K562 (cell line): ENCODE measurements at regions not wholly inside any gene's neighbourhood (a gene's known extent, or its start where the extent isn't known, plus 50 kb on each side); places are given as distances from the start of the nearest gene placed in this dataset.

Experiments used
- JUND ChIP-seq, 2 experiments: IDR thresholded peaks; 2 replicates in 1 of 2; 3 replicates in 1 of 2; pipeline ENCODE4 v1.6.1; 2011; ENCODE audit warnings: borderline replicate concordance in 2 of 2, low read depth in 2 of 2, low read length in 2 of 2, improper control_type of control experiment in 1 of 2, missing biosample characterization in 1 of 2, missing genetic modification characterization in 1 of 2, missing genetic modification reagents in 1 of 2
- TF ChIP-seq, protein P1 (sequence below), 2 experiments: fragments of 450-650 bp; formaldehyde crosslinking in 1 of 2; IDR thresholded peaks; 2 replicates each; pipeline versions ENCODE4 v1.4.0 to v1.6.1; 2014 to 2020; ENCODE audit warnings: mild to moderate bottlenecking in 2 of 2, borderline replicate concordance in 1 of 2, low read depth in 1 of 2

DNA sequence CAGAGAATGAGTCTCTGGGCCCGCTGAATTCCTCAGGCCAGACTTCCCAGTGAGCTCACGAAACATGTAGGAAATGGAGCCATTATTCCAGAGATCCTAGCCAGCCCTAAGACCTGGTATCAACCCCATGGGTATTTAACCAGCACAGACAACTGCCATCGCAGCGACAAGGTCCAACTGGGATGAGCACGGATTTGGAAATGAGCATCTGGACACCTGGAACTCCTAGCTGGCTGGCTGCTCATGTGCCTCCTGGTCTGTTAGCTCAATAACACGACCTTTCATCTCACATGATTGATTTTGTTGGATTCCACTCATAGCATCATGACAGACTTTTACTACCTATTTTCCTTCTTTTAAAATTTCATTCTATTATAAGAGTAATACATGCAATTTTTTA lies 51.0 kb downstream of the POU3F3 start (continued):
- TF ChIP-seq, protein P1, sequence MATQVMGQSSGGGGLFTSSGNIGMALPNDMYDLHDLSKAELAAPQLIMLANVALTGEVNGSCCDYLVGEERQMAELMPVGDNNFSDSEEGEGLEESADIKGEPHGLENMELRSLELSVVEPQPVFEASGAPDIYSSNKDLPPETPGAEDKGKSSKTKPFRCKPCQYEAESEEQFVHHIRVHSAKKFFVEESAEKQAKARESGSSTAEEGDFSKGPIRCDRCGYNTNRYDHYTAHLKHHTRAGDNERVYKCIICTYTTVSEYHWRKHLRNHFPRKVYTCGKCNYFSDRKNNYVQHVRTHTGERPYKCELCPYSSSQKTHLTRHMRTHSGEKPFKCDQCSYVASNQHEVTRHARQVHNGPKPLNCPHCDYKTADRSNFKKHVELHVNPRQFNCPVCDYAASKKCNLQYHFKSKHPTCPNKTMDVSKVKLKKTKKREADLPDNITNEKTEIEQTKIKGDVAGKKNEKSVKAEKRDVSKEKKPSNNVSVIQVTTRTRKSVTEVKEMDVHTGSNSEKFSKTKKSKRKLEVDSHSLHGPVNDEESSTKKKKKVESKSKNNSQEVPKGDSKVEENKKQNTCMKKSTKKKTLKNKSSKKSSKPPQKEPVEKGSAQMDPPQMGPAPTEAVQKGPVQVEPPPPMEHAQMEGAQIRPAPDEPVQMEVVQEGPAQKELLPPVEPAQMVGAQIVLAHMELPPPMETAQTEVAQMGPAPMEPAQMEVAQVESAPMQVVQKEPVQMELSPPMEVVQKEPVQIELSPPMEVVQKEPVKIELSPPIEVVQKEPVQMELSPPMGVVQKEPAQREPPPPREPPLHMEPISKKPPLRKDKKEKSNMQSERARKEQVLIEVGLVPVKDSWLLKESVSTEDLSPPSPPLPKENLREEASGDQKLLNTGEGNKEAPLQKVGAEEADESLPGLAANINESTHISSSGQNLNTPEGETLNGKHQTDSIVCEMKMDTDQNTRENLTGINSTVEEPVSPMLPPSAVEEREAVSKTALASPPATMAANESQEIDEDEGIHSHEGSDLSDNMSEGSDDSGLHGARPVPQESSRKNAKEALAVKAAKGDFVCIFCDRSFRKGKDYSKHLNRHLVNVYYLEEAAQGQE (IDR thresholded peaks at IDR 0.05; ENCODE audit: borderline replicate concordance) = no peak
- TF ChIP-seq, protein P1 (CRISPR knock-in tag; IDR thresholded peaks at IDR 0.05; ENCODE audit: low read depth) = no peak
- TF ChIP-seq JUND (IDR thresholded peaks at IDR 0.05; ENCODE audit: borderline replicate concordance, low read depth, low read length) (no peak), JUND (tag; IDR thresholded peaks at IDR 0.05; ENCODE audit: borderline replicate concordance, low read depth, low read length) (no peak)
